ENCODE measurements at regions not wholly inside any gene's neighbourhood (a gene's known extent, or its start where the extent isn't known, plus 50 kb on each side); places are given as distances from the start of the nearest gene placed in this dataset.

GRCh38 chr13:111609631-111610030 is 289.2 kb downstream of the TEX29 start:
- no peak overlapping the region for H3K27ac ChIP-seq (ENCODE audit: low read depth in 1 of 2, low read length in 2 of 2)
- Mint-ChIP-seq H3K9me3 (peaks cover 0 to 8% (median 5%) of the 10 kb centered on the region in 7 donors), H3K27me3 (ENCODE audit: low read depth in 3 of 3) (peaks cover 0 to 4% (median 3%) of the 10 kb centered on the region in 3 donors), H3K36me3 (no peaks in the 10 kb centered on the region), H3K27ac (no peak overlapping the region), H3K4me3 (no peak overlapping the region), H3K4me1 (no peaks in the 10 kb centered on the region)
- peaks cover 4 to 10% of the 10 kb centered on the region in 2 donors for H3K9me3 ChIP-seq (replicated peaks in 1 of 2; ENCODE audit: control insufficient read depth in 1 of 2, insufficient read depth in 1 of 2, low read length in 2 of 2)
- WGBS (ENCODE audit: insufficient coverage): 97% methylated on average over 6 of the region's 9 CpGs
- H3K9ac ChIP-seq (ENCODE audit: insufficient read depth, low read length, poor library complexity, severe bottlenecking): no peak overlapping the region
- H3K4me3 ChIP-seq (replicated peaks in 1 of 3; ENCODE audit: low read depth in 2 of 3, low read length in 3 of 3): no peak overlapping the region
- intact Hi-C loops (cut with micrococcal nuclease): no loop called here
- H3K4me1 ChIP-seq (ENCODE audit: control insufficient read depth in 1 of 2, insufficient read depth in 2 of 2, low read length in 2 of 2): no peaks in the 10 kb centered on the region
- H3K79me2 ChIP-seq (ENCODE audit: insufficient read depth, low read length): no peaks in the 10 kb centered on the region
- H3K27me3 ChIP-seq (ENCODE audit: control insufficient read depth in 2 of 2, insufficient read depth in 2 of 2, low read length in 2 of 2): no peaks in the 10 kb centered on the region
- no peak overlapping the region for H2AFZ ChIP-seq (ENCODE audit: insufficient read depth, low read depth, low read length, poor library complexity, severe bottlenecking)
- H3K4me2 ChIP-seq (replicated peaks; ENCODE audit: extremely low read depth, low read length, poor library complexity, severe bottlenecking): no peak overlapping the region
- TF ChIP-seq CTCF (IDR thresholded peaks at IDR 0.05): no peak
- H3K36me3 ChIP-seq (replicated peaks in 1 of 2; ENCODE audit: control insufficient read depth in 1 of 2, insufficient read depth in 2 of 2, low read length in 2 of 2): no peaks in the 10 kb centered on the region
- no peak for DNase-seq
- no peaks in the 10 kb centered on the region for H4K20me1 ChIP-seq (ENCODE audit: insufficient read depth, low read length)

- no peak overlapping the region for H3K27ac Mint-ChIP-seq
- Histone ChIP-seq H3K27ac (ENCODE audit: low read depth in 1 of 2, low read length in 2 of 2) (no peak overlapping the region), H3K9ac (ENCODE audit: insufficient read depth, low read length, poor library complexity, severe bottlenecking) (no peak overlapping the region), H3K4me3 (replicated peaks in 1 of 3; ENCODE audit: low read depth in 2 of 3, low read length in 3 of 3) (no peak overlapping the region), H3K4me2 (replicated peaks; ENCODE audit: extremely low read depth, low read length, poor library complexity, severe bottlenecking) (no peak overlapping the region), H3K9me3 (replicated peaks in 1 of 2; ENCODE audit: control insufficient read depth in 1 of 2, insufficient read depth in 1 of 2, low read length in 2 of 2) (peaks cover 4 to 10% of the 10 kb centered on the region in 2 donors), H3K4me1 (ENCODE audit: control insufficient read depth in 1 of 2, insufficient read depth in 2 of 2, low read length in 2 of 2) (no peaks in the 10 kb centered on the region), H3K27me3 (ENCODE audit: control insufficient read depth in 2 of 2, insufficient read depth in 2 of 2, low read length in 2 of 2) (no peaks in the 10 kb centered on the region), H3K79me2 (ENCODE audit: insufficient read depth, low read length) (no peaks in the 10 kb centered on the region), H4K20me1 (ENCODE audit: insufficient read depth, low read length) (no peaks in the 10 kb centered on the region), H3K36me3 (replicated peaks in 1 of 2; ENCODE audit: control insufficient read depth in 1 of 2, insufficient read depth in 2 of 2, low read length in 2 of 2) (no peaks in the 10 kb centered on the region), H2AFZ (ENCODE audit: insufficient read depth, low read depth, low read length, poor library complexity, severe bottlenecking) (no peak overlapping the region)
- H3K4me3 Mint-ChIP-seq: no peak overlapping the region
- DNase-seq: no peak
- TF ChIP-seq CTCF (IDR thresholded peaks at IDR 0.05): no peak
- peaks cover 0 to 8% (median 5%) of the 10 kb centered on the region in 7 donors for H3K9me3 Mint-ChIP-seq
- H3K36me3 Mint-ChIP-seq: no peaks in the 10 kb centered on the region
- H3K27me3 Mint-ChIP-seq (ENCODE audit: low read depth in 3 of 3): peaks cover 0 to 4% (median 3%) of the 10 kb centered on the region in 3 donors
- 80% methylated on average over 1 of the region's 4 CpGs for WGBS (ENCODE audit: insufficient coverage)
- H3K4me1 Mint-ChIP-seq: no peaks in the 10 kb centered on the region
- intact Hi-C loops (cut with micrococcal nuclease): no loop called here
Measured at GRCh38 chr13:111610081-111610480, 289.6 kb downstream of the TEX29 start.

Measured in CD14-positive monocyte (primary cell).